ENCODE measurements at regions not wholly inside any gene's neighbourhood (a gene's known extent, or its start where the extent isn't known, plus 50 kb on each side); places are given as distances from the start of the nearest gene placed in this dataset.

GRCh38 chr5:110852053-110852452 is 113.2 kb downstream of the SLC25A46 start:
- H3K36me3 ChIP-seq, result no peaks in the 10 kb centered on the region
- no peaks in the 10 kb centered on the region for H3K27me3 ChIP-seq (ENCODE audit: low read depth)
- H3K4me1 ChIP-seq, result no peaks in the 10 kb centered on the region
- intact Hi-C loops (cut with micrococcal nuclease), result no loop called here
- H3K4me3 ChIP-seq, result no peak overlapping the region
- H3K27ac ChIP-seq (replicated peaks), result no peak overlapping the region
- peaks cover 19% of the 10 kb centered on the region for H3K9me3 ChIP-seq (replicated peaks)
- TF ChIP-seq CTCF (IDR thresholded peaks at IDR 0.05; ENCODE audit: borderline replicate concordance), result no peak
- DNase-seq, result no peak

DNA sequence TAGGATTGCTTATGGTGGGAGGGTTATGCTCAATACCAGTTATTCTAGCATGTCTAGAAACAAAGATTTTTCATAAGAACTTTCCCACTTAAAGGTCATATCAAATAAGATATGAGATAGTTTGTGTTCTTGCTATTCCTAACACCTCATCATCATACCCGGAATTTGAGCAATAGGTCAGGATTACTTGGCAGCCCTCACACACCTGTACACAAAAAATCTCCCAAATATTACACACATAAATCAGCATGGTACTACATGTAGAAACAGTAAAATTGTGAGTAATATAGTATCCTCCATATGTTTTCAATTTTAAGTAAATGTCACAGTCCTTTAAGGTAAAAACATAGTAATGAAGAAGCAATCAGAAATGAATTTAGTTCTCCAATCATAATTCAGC is 113.7 kb downstream of the SLC25A46 start:
- no peak overlapping the region for H3K27ac ChIP-seq (replicated peaks)
- intact Hi-C loops (cut with micrococcal nuclease), result no loop called here
- TF ChIP-seq CTCF (IDR thresholded peaks at IDR 0.05; ENCODE audit: borderline replicate concordance), result no peak

GRCh38 chr5:110853267-110853666 is 114.5 kb downstream of the SLC25A46 start:
- no peaks in the 10 kb centered on the region for H3K4me1 ChIP-seq
- no peaks in the 10 kb centered on the region for H3K27me3 ChIP-seq (ENCODE audit: low read depth)
- no peak overlapping the region for H3K27ac ChIP-seq (replicated peaks)
- H3K36me3 ChIP-seq, result no peaks in the 10 kb centered on the region
- no peak for TF ChIP-seq CTCF (IDR thresholded peaks at IDR 0.05; ENCODE audit: borderline replicate concordance)
- no peak for DNase-seq
- intact Hi-C loops (cut with micrococcal nuclease), result no loop called here
- H3K9me3 ChIP-seq (replicated peaks), result peaks cover 16% of the 10 kb centered on the region
- H3K4me3 ChIP-seq, result no peak overlapping the region

More for the DNA sequence above, 113.7 kb downstream of the SLC25A46 start:
- no peak overlapping the region for H3K4me3 ChIP-seq
- no peak for DNase-seq
- H3K36me3 ChIP-seq, result no peaks in the 10 kb centered on the region
- no peaks in the 10 kb centered on the region for H3K27me3 ChIP-seq (ENCODE audit: low read depth)
- H3K9me3 ChIP-seq (replicated peaks), result peaks cover 19% of the 10 kb centered on the region
- H3K4me1 ChIP-seq, result no peaks in the 10 kb centered on the region

DNA sequence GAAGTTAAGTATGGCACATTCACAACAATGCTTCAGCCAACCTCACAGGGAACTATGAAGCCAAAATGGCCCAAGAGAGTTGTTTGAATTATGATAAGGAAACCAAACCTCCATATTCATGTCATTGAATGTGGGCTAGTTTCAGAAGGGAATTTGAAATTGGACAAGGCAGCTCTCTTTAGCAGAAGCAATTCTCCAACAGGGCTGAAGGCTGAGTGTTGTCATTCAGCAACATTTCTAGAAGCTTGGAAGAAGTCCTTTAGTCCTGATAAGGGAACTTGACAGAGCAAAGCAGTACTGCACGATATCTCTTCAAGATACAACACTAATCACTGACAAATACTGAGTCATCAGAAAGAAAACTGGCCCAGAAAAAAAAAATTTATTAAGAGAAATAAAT is 115.4 kb downstream of the SLC25A46 start:
- no peak overlapping the region for H3K4me3 ChIP-seq
- peaks cover 7% of the 10 kb centered on the region for H3K9me3 ChIP-seq (replicated peaks)
- no peaks in the 10 kb centered on the region for H3K27me3 ChIP-seq (ENCODE audit: low read depth)
- no peak for TF ChIP-seq CTCF (IDR thresholded peaks at IDR 0.05; ENCODE audit: borderline replicate concordance)
- no peaks in the 10 kb centered on the region for H3K36me3 ChIP-seq
- intact Hi-C loops (cut with micrococcal nuclease), result no loop called here
- no peak overlapping the region for H3K27ac ChIP-seq (replicated peaks)
- no peak for DNase-seq
- H3K4me1 ChIP-seq, result no peaks in the 10 kb centered on the region

GRCh38 chr5:110855961-110856360 is 117.2 kb downstream of the SLC25A46 start:
- intact Hi-C loops (cut with micrococcal nuclease), result no loop called here
- TF ChIP-seq CTCF (IDR thresholded peaks at IDR 0.05; ENCODE audit: borderline replicate concordance), result no peak
- no peak overlapping the region for H3K27ac ChIP-seq (replicated peaks)
- no peaks in the 10 kb centered on the region for H3K27me3 ChIP-seq (ENCODE audit: low read depth)
- no peak for DNase-seq
- H3K9me3 ChIP-seq (replicated peaks), result no peaks in the 10 kb centered on the region
- H3K4me1 ChIP-seq, result no peaks in the 10 kb centered on the region
- no peak overlapping the region for H3K4me3 ChIP-seq
- no peaks in the 10 kb centered on the region for H3K36me3 ChIP-seq

Measured in left ventricle myocardium inferior (tissue), 1 donor.